G401.6 (cell line): ENCODE measurements at regions not wholly inside any gene's neighbourhood (a gene's known extent, or its start where the extent isn't known, plus 50 kb on each side); places are given as distances from the start of the nearest gene placed in this dataset.

Experiments used
- FAIRE-seq: peaks from 2 replicates; lab custom pipeline; 2012; peaks lifted over from hg19 to GRCh38; lab: Jason Lieb, UNC

GRCh38 chr9:26311463-26311995 is 581.1 kb downstream of the CAAP1 start:
- FAIRE-seq, result no peak

- no peak for FAIRE-seq
These were observed 582.3 kb downstream of the CAAP1 start for GRCh38 chr9:26310294-26310693.

GRCh38 chr9:26308328-26308727 is 584.3 kb downstream of the CAAP1 start:
- FAIRE-seq, result no peak

GRCh38 chr9:26301659-26302058 is 590.9 kb downstream of the CAAP1 start:
- FAIRE-seq, result no peak

GRCh38 chr9:26301046-26301445 is 591.6 kb downstream of the CAAP1 start:
- FAIRE-seq, result no peak

GRCh38 chr9:26296910-26297572 is 595.6 kb downstream of the CAAP1 start:
- FAIRE-seq, result no peak

GRCh38 chr9:26292943-26293342 is 599.7 kb downstream of the CAAP1 start:
- no peak for FAIRE-seq

GRCh38 chr9:26271495-26272122 is 593.4 kb upstream of the TUSC1 start:
- no peak for FAIRE-seq

- FAIRE-seq, result no peak
These were observed 588.0 kb upstream of the TUSC1 start for GRCh38 chr9:26266146-26266793.

- FAIRE-seq, result no peak
These were observed 586.7 kb upstream of the TUSC1 start for GRCh38 chr9:26264709-26265601.

- FAIRE-seq, result no peak
These were observed 585.2 kb upstream of the TUSC1 start for GRCh38 chr9:26263478-26263877.

- no peak for FAIRE-seq
These were observed 584.3 kb upstream of the TUSC1 start for GRCh38 chr9:26262421-26263107.

- no peak for FAIRE-seq
These were observed 583.5 kb upstream of the TUSC1 start for GRCh38 chr9:26261503-26262330.

- FAIRE-seq, result no peak
These were observed 582.0 kb upstream of the TUSC1 start for GRCh38 chr9:26260238-26260637.

- no peak for FAIRE-seq
These were observed 569.6 kb upstream of the TUSC1 start for GRCh38 chr9:26247861-26248260.

- no peak for FAIRE-seq
These were observed 566.6 kb upstream of the TUSC1 start for GRCh38 chr9:26244661-26245451.

GRCh38 chr9:26243726-26244125 is 565.5 kb upstream of the TUSC1 start:
- no peak for FAIRE-seq

- FAIRE-seq, result no peak
These were observed 564.9 kb upstream of the TUSC1 start for GRCh38 chr9:26243029-26243697.

- no peak for FAIRE-seq
These were observed 561.8 kb upstream of the TUSC1 start for GRCh38 chr9:26240020-26240419.
